Heart right ventricle (tissue), 16 donors: ENCODE measurements at regions not wholly inside any gene's neighbourhood (a gene's known extent, or its start where the extent isn't known, plus 50 kb on each side); places are given as distances from the start of the nearest gene placed in this dataset.
A peak's percentile ranks its signal among the peaks of the same experiment; 100 is the strongest.

Experiments used
- ATAC-seq, 8 donors: fragments of 200-7000 bp; cut with Tn5 transposase; one replicate each; pipeline ENCODE4 v1.9.1; 2020; ENCODE audit warnings: mild to moderate bottlenecking in 8 of 8, moderate library complexity in 8 of 8, moderate number of reproducible peaks in 1 of 8
- DNase-seq, 2 donors: peaks; one replicate each; pipeline ENCODE4 v3.0.0-alpha.2; 2020
- H3K27ac ChIP-seq, 10 donors: fragments of 200-600 bp; sonication (generic) in 2 of 10; one replicate each; pipeline versions ENCODE4 v1.5.0 to v1.8.0; 2020 to 2022; ENCODE audit warnings: mild to moderate bottlenecking in 3 of 10
- H3K27me3 ChIP-seq, 7 donors: fragments of 200-600 bp; one replicate each; pipeline ENCODE4 v1.8.0; 2021 to 2022; ENCODE audit warnings: mild to moderate bottlenecking in 2 of 7
- H3K36me3 ChIP-seq, 9 donors: fragments of 200-600 bp; sonication (generic) in 1 of 9; one replicate each; pipeline versions ENCODE4 v1.5.0 to v1.8.0; 2020 to 2022; ENCODE audit warnings: mild to moderate bottlenecking in 2 of 9
- H3K4me1 ChIP-seq, 9 donors: fragments of 200-600 bp; sonication (generic) in 1 of 9; one replicate each; pipeline versions ENCODE4 v1.5.0 to v1.8.0; 2020 to 2022; ENCODE audit warnings: mild to moderate bottlenecking in 4 of 9
- H3K4me3 ChIP-seq, 10 donors: fragments of 200-600 bp; sonication (generic) in 2 of 10; one replicate each; pipeline versions ENCODE4 v1.5.0 to v1.8.0; 2020 to 2022; ENCODE audit warnings: mild to moderate bottlenecking in 7 of 10, moderate library complexity in 2 of 10
- H3K9me3 ChIP-seq, 11 donors: fragments of 200-600 bp in 10 of 11; sonication (generic) in 2 of 11; one replicate each; pipeline versions ENCODE4 v1.5.0 to v1.8.0; 2013 to 2022; ENCODE audit warnings: mild to moderate bottlenecking in 2 of 11, control low read depth in 1 of 11, moderate library complexity in 1 of 11
- WGBS, 2 donors: extraction: QIAGEN DNeasy Blood & Tissue Kit; methylation state at CpG; one replicate each; pipeline ENCODE4 v1.1.7; 2013; ENCODE audit warnings: inconsistent platforms in 1 of 2; 5-methylcytosine and 5-hydroxymethylcytosine counted together
- intact Hi-C, 10 donors: fragments of 100-400 bp; cut with DNase I; formaldehyde crosslinking; loops; one replicate each; pipeline versions ENCODE4 v1.11.1 to v1.14.2; 2022
- TF ChIP-seq, protein P1 (sequence below), 9 donors: fragments of 200-600 bp; sonication (generic) in 2 of 9; IDR thresholded peaks; one replicate each; pipeline versions ENCODE4 v1.5.0 to v1.8.0; 2021 to 2022; ENCODE audit warnings: antibody characterized with exemption in 9 of 9, mild to moderate bottlenecking in 5 of 9, moderate library complexity in 1 of 9
- donor health status: Arrhythmogenic right ventricular cardiomyopathy.
- donor health status: ischemic (EF 13 %, LVEDD 7.1; RV severe dilation, severe dysfunction).
- donor health status: healthy with polysubstance abuse.
- donor health status: DM: no; HTN: yes; CAD: no.
- donor health status: DM: no; HTN: no; CAD: no.
- donor health status: ischemic (EF 25% LVEDD 6.9; RV normal size, moderate dysfunction).
- donor health status: ischemic (EF 25% LVEDD 5.7; RV mildly dilated, moderate dysfunction).
- donor health status: healthy.
- donor health status: DM: yes; HTN: yes; CAD: no.
- donor health status: Ischemic cardiomyopathy.
- donor health status: ischemic (EF 35%, LVEDD 5.7; RV mildly dilated, moderate dysfunction).
- donor health status: nonischemic (EF 11% LVEDD 7.7; RV severe dilation, severe dysfunction).
- donor health status: DM: yes; HTN: yes; CAD: no.
- donor health status: PGD.
- donor health status: ischemic (EF 29% LVEDD 5.4; RV normal size, mild dysfunction).
- donor health status: nonischemic (EF 23%, LVEDD 6.1; RV moderate dilation, normal function).

GRCh38 chr2:8090748-8091700, 590.8 kb upstream of the ID2 start:
- ATAC-seq (peak in 5 of 8 donors; percentile 34 to 97 (median 55)), DNase-seq (peak; percentile 17 to 40)
- H3K36me3 ChIP-seq = no peaks in the 10 kb centered on the region
- peak overlapping the region in 1 of 10 donors; percentile 42 for H3K27ac ChIP-seq
- no peaks in the 10 kb centered on the region for H3K27me3 ChIP-seq
- intact Hi-C loops = no loop called here
- TF ChIP-seq, protein P1, sequence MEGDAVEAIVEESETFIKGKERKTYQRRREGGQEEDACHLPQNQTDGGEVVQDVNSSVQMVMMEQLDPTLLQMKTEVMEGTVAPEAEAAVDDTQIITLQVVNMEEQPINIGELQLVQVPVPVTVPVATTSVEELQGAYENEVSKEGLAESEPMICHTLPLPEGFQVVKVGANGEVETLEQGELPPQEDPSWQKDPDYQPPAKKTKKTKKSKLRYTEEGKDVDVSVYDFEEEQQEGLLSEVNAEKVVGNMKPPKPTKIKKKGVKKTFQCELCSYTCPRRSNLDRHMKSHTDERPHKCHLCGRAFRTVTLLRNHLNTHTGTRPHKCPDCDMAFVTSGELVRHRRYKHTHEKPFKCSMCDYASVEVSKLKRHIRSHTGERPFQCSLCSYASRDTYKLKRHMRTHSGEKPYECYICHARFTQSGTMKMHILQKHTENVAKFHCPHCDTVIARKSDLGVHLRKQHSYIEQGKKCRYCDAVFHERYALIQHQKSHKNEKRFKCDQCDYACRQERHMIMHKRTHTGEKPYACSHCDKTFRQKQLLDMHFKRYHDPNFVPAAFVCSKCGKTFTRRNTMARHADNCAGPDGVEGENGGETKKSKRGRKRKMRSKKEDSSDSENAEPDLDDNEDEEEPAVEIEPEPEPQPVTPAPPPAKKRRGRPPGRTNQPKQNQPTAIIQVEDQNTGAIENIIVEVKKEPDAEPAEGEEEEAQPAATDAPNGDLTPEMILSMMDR (IDR thresholded peaks at IDR 0.05) = no peak
- H3K4me3 ChIP-seq = no peak overlapping the region
- peaks cover 0 to 5% (median 0%) of the 10 kb centered on the region in 9 donors for H3K4me1 ChIP-seq
- H3K9me3 ChIP-seq = no peaks in the 10 kb centered on the region
- WGBS, 2 donors = 79 to 81% methylated on average over 5 of the region's 5 CpGs

DNA sequence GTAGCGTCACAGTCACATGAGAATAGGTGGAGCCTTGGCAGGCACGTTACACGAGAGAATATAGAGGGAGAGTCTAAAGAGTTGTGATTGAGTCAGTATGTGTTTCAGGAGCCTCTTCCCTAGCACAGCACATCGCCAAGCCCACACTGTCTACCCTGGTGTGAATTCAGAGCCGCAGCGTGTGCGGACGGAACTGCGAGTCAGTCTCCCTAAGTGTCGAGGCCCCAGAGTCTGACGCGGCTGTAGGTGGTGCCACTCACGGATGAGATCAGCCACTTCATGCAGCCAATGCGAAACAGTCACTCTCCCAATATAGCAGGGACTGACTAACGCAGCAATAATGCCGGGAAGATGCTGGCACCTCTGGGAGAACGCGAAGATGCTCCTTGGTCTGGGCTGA, 587.3 kb upstream of the ID2 start:
- Histone ChIP-seq H3K4me3 (no peak overlapping the region), H3K4me1 (peaks cover 0 to 5% (median 0%) of the 10 kb centered on the region in 9 donors), H3K9me3 (peaks cover 0 to 5% (median 0%) of the 10 kb centered on the region in 11 donors), H3K27ac (no peak overlapping the region), H3K27me3 (no peaks in the 10 kb centered on the region), H3K36me3 (no peaks in the 10 kb centered on the region)
- intact Hi-C loops = no loop called here
- peak in 4 of 8 donors; percentile 56 to 72 (median 64) for ATAC-seq
- WGBS, 2 donors = 82 to 85% methylated on average over 18 of the region's 18 CpGs
- TF ChIP-seq, protein P1 (IDR thresholded peaks at IDR 0.05) = no peak
- DNase-seq = no peak

- WGBS, 2 donors = 94 to 98% methylated on average over 4 of the region's 4 CpGs
Observed at GRCh38 chr2:8095978-8096377, 585.9 kb upstream of the ID2 start.

GRCh38 chr2:8096484-8096883, 585.4 kb upstream of the ID2 start:
- Histone ChIP-seq H3K36me3 (no peaks in the 10 kb centered on the region), H3K9me3 (peaks cover 0 to 5% (median 0%) of the 10 kb centered on the region in 11 donors), H3K27me3 (no peaks in the 10 kb centered on the region), H3K27ac (no peak overlapping the region), H3K4me3 (no peak overlapping the region), H3K4me1 (no peaks in the 10 kb centered on the region)
- ATAC-seq (no peak), DNase-seq (no peak)
- TF ChIP-seq, protein P1 (IDR thresholded peaks at IDR 0.05) = no peak
- 93 to 98% methylated on average over 1 of the region's 1 CpG for WGBS, 2 donors
- intact Hi-C loops = no loop called here

More at GRCh38 chr2:8095978-8096377, 585.9 kb upstream of the ID2 start:
- intact Hi-C loops = no loop called here
- ATAC-seq (no peak), DNase-seq (no peak)
- H3K36me3 ChIP-seq = no peaks in the 10 kb centered on the region
- no peaks in the 10 kb centered on the region for H3K4me1 ChIP-seq
- TF ChIP-seq, protein P1 (IDR thresholded peaks at IDR 0.05) = no peak
- no peak overlapping the region for H3K4me3 ChIP-seq
- no peak overlapping the region for H3K27ac ChIP-seq
- no peaks in the 10 kb centered on the region for H3K27me3 ChIP-seq
- H3K9me3 ChIP-seq = peaks cover 0 to 5% (median 0%) of the 10 kb centered on the region in 11 donors
